Skin epidermis (tissue), 12 donors: ENCODE measurements at regions not wholly inside any gene's neighbourhood (a gene's known extent, or its start where the extent isn't known, plus 50 kb on each side); places are given as distances from the start of the nearest gene placed in this dataset.

Source experiments
- H3K27ac ChIP-seq, 21 experiments: fragments of 200-600 bp; sonication (generic) in 11 of 21; one replicate each; pipeline ENCODE4 v1.5.0; 2020; ENCODE audit warnings: mild to moderate bottlenecking in 3 of 21, inconsistent platforms in 2 of 21, moderate library complexity in 2 of 21
- H3K4me3 ChIP-seq, 7 experiments: fragments of 200-600 bp; sonication (generic) in 2 of 7; one replicate each; pipeline ENCODE4 v1.5.0; 2020; ENCODE audit warnings: inconsistent platforms in 2 of 7, mild to moderate bottlenecking in 2 of 7, moderate library complexity in 1 of 7

DNA sequence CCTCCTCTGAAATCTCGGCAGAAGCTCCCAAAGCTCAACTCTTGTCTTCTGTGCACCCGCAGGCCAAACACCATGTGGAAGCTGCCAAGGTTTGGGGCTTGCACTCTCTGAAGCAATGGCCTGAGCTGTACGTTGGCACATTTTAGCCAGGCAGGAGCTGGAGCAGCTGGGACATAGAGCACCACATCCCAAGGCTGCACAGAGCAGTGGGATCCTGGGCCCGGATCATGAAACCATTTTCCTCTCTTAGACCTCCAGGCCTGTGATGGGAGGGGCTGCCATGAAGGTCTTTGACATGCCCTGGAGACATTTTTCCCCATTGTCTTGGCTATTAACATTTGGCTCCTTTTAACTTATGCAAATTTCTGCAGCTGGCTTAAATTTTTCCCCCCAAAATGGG lies 567.1 kb upstream of the ZNF608 start:
- no peak overlapping the region for H3K4me3 ChIP-seq

GRCh38 chr5:125315306-125315705 lies 568.9 kb upstream of the ZNF608 start:
- H3K27ac ChIP-seq = no peak overlapping the region

More for the DNA sequence above, 567.1 kb upstream of the ZNF608 start:
- no peak overlapping the region for H3K27ac ChIP-seq

DNA sequence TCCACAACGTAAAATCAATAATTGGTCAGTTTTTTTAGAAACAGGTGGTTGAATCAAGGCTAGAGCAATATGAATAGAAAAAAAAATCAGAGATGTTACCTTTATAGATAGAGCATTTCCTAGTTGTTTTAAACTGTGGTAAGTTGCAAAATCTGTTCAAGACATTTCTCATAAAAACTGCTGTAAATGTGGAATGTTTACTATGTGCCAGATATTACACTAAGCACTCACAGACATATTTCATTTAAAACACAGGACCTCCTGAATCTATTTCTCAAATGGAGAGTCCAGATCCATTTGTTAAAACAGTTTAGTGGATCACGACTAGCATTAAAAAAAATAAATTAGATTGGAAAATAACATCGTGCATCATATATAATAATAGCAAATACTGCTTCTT lies 570.0 kb upstream of the ZNF608 start:
- H3K27ac ChIP-seq = no peak overlapping the region
- H3K4me3 ChIP-seq = no peak overlapping the region

More at GRCh38 chr5:125315306-125315705, 568.9 kb upstream of the ZNF608 start:
- no peak overlapping the region for H3K4me3 ChIP-seq

DNA sequence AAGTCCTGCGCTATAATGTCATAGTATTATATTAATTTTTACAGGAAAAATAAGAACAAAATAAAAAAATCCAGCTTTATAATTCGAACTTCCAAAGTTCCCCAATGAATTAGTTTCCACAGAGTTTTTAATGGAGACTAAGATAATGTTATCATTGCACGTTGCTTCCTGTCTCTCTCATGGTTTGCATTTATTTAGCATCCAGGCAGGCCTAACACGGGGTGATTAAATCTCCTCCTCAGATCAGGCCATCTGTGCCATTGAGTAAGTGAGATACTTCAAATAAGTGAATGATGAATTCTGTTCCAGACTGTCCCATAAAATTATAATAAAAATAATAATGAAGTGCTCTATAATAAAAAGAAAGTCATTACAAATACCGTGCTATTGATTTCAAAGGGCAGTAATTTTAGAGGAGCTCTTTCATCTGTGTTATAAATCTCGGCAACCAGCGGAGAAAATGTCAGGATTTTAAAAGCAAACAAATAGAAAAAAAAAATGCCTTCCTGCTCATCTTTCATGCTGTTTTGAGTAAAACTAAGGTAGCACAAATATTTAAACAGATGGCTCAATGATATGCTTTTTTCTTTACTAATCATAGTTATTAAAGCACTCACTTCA lies 570.6 kb upstream of the ZNF608 start:
- H3K27ac ChIP-seq = no peak overlapping the region
- H3K4me3 ChIP-seq = no peak overlapping the region

- no peak overlapping the region for H3K4me3 ChIP-seq
- H3K27ac ChIP-seq = no peak overlapping the region
These were observed 571.1 kb upstream of the ZNF608 start for GRCh38 chr5:125317536-125317995.

GRCh38 chr5:125321654-125322053 lies 575.2 kb upstream of the ZNF608 start:
- Histone ChIP-seq H3K27ac (no peak overlapping the region), H3K4me3 (no peak overlapping the region)

GRCh38 chr5:125323613-125324012 lies 577.2 kb upstream of the ZNF608 start:
- Histone ChIP-seq H3K27ac (no peak overlapping the region), H3K4me3 (no peak overlapping the region)

DNA sequence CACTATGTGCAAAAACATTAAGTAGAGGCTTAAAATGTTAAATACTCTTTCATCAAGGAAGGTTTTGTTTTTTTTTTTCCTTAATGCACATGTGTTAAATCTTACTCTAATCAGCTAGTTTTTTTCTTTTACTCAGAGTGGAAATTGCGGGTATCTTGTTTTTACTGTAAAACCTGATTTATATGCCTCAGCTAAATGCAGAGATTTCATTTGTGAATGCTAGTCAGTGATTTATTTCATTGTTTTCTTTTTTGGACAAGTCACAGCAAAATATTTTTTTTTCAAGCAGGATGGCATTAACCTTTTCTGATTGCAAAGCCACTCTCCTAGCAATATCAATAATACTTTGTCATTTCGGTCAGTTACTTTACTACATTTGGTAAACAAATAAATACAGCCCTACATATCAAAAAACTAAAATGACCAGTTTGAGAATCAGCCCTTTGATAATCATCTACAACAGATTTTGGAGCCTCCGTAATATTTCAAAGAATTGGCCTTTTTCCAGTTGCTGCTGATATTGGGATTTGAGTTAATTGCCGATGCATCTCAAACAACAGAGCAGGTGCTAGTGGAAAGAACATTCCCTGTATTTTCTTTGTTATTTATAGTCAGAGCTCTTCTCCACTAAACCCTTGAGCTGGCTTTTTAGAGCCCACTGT lies 579.2 kb upstream of the ZNF608 start:
- H3K27ac ChIP-seq = no peak overlapping the region
- no peak overlapping the region for H3K4me3 ChIP-seq

DNA sequence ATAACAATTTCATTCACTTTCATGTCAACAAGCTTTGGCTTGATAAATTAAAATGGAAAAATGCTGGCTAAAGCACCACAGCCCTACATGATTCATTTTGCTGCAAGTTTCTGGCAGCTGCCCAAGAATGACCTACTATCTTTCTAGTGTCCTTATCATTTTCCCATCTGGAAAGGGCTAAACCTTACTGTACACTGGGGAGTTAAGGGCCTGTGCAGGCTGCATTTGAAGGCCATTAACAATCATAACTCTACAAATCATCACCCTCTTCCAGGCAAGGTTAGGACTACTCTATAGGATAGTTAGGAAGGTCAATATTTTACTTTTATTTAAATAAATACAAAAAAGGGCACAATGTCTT lies 579.7 kb upstream of the ZNF608 start:
- H3K4me3 ChIP-seq = no peak overlapping the region
- no peak overlapping the region for H3K27ac ChIP-seq

GRCh38 chr5:125327676-125328075 lies 581.2 kb upstream of the ZNF608 start:
- Histone ChIP-seq H3K4me3 (no peak overlapping the region), H3K27ac (no peak overlapping the region)

DNA sequence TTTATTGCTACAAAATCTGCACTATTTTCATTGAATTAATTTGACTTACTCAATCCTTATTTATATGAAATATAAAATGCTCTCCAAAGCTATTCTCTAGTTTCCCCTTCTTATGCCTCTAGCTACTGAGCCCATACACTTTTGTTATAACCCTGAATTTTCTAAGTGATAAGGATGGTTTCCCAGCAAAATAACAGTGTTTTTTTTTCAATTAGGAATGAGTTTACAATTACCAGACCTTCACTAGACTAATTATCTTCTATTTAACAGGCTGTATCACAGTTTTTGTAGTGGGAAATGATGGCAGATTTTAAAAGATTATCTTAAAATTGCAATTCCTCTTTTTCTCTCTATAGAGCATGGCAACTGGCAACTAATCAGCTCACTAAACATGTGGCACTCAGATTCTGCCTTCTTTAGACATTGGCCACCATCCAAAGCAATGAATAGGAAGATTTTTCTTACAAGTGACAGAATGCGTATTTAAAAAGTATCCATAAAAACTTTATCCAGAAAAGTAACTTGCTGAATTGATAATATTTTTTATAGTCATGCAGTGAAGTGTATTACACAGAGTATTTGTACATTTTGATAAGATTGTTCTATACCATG lies 585.7 kb upstream of the ZNF608 start:
- Histone ChIP-seq H3K27ac (no peak overlapping the region), H3K4me3 (no peak overlapping the region)

- Histone ChIP-seq H3K27ac (no peak overlapping the region), H3K4me3 (no peak overlapping the region)
These were observed 587.0 kb upstream of the ZNF608 start for GRCh38 chr5:125333416-125333815.

GRCh38 chr5:125336401-125336800 lies 590.0 kb upstream of the ZNF608 start:
- Histone ChIP-seq H3K4me3 (no peak overlapping the region), H3K27ac (no peak overlapping the region)

DNA sequence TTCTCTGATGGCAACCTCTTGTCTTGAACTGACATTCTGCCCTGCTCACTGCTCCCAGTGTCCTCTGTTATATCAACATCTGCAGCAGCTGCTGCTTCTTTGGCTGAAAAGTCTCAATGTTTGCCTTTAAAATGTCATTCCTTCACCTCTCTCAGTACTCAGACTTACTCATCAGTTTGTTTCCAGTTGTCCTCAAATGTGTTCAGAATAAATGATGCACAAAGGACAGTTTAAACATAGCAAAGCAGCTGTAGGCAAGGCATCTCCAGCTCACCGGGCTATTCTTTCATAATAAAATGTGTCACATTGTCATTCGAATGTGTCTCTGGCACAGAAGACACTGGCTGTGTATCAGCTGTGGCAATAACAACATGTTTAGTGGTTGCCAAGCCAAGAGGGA lies 590.9 kb upstream of the ZNF608 start:
- no peak overlapping the region for H3K27ac ChIP-seq
- H3K4me3 ChIP-seq = no peak overlapping the region

GRCh38 chr5:125338440-125339174 lies 592.2 kb upstream of the ZNF608 start:
- H3K4me3 ChIP-seq = no peak overlapping the region

GRCh38 chr5:125341436-125341835 lies 595.0 kb upstream of the ZNF608 start:
- Histone ChIP-seq H3K4me3 (no peak overlapping the region), H3K27ac (no peak overlapping the region)

More at GRCh38 chr5:125338440-125339174, 592.2 kb upstream of the ZNF608 start:
- no peak overlapping the region for H3K27ac ChIP-seq

GRCh38 chr5:125343015-125343414 lies 596.6 kb upstream of the ZNF608 start:
- Histone ChIP-seq H3K4me3 (no peak overlapping the region), H3K27ac (no peak overlapping the region)

GRCh38 chr5:125346316-125346715 lies 599.9 kb upstream of the ZNF608 start:
- no peak overlapping the region for H3K4me3 ChIP-seq
- H3K27ac ChIP-seq = no peak overlapping the region

DNA sequence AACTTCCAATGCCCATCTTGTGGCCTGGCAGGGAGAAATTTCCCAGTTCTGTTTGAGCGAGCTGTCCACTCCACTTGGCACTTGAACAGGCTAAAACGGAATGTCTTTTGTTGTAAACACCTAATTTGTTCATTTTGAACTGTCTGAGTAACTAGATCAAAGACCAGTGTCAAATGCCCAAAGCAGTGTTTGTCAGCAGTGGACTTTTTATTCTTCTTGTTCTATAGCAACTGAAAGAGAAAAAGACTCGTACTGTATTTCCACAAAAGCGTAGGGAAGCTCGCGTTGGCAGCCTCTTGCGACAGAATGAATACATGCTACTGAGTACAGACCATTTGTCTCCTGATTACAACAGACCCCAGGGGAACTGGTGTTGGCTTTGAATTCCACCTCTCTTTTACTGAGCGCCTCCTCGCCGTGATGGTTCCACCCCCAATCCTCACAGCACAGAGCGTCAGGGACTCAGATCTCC lies 601.8 kb upstream of the ZNF608 start:
- Histone ChIP-seq H3K27ac (peak overlapping the region in 2 of 21 experiments; percentile 40 to 47), H3K4me3 (no peak overlapping the region)
